ENCODE measurements at regions not wholly inside any gene's neighbourhood (a gene's known extent, or its start where the extent isn't known, plus 50 kb on each side); places are given as distances from the start of the nearest gene placed in this dataset.

DNA sequence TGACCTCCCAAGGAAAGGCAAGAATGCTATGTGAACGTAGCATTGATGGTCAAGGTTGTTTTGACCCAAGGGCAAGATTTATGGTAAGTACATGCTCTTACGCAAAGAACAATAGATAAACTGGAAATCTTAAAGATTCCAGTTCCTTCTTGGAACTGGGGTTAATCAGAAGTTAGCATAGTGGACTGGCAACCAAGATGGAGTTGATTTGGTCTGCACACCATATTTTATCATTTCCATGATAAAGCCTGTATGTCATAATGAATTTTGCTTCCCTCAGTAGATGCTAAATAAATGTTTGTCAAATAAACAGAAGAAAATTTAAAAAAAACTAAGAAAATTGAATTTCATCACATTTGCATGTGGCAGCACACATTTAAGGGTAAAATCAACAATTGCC lies 242.4 kb upstream of the MEF2C start:
- H3K27ac ChIP-seq: no peak overlapping the region
- H3K4me3 ChIP-seq: no peak overlapping the region

DNA sequence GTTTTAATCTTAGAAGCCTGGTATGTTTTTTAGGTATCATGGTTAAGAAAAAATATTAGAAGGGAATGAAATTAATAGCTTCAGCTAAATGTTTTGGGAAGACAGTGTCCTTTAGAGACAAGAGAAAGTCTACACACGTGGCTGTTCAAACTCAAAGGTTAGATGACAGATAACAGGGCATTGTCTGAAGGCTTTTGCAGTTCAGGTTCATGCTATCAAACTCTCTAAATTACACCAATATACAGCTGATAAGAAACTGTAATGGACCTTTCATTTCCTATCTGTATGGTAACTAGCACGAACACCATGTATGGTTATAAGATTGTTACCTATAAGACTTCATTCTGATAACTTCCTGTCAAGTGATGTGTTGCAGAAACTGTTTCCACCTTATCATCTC lies 240.6 kb upstream of the MEF2C start:
- H3K27ac ChIP-seq: no peak overlapping the region
- no peak overlapping the region for H3K4me3 ChIP-seq

DNA sequence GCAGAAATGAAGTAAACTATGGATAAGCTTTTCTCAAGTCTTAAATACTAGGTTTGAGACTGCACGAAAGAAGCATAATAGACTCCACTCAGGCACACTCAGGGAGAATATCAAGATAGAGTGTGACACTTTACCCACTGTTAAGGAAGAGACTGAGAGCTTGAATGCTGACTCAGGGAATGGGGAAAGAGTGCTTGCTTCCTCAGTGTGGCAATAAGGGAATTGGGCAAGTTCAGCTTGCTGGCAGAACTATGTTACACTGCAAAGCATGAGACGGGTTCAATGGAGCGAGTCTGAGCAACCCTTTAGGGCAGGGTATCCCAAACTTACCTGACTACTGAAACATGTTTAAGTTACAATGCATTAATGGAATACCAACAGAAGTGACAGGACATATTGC lies 237.7 kb upstream of the MEF2C start:
- Histone ChIP-seq H3K4me3 (no peak overlapping the region), H3K27ac (no peak overlapping the region)

- no peak overlapping the region for H3K4me3 ChIP-seq
- no peak overlapping the region for H3K27ac ChIP-seq
These were observed 234.2 kb upstream of the MEF2C start for GRCh38 chr5:89117124-89117644.

GRCh38 chr5:89110916-89111646 lies 228.1 kb upstream of the MEF2C start:
- no peak overlapping the region for H3K4me3 ChIP-seq
- no peak overlapping the region for H3K27ac ChIP-seq

- H3K27ac ChIP-seq: no peak overlapping the region
- no peak overlapping the region for H3K4me3 ChIP-seq
These were observed 223.5 kb upstream of the MEF2C start for GRCh38 chr5:89106480-89106879.

- H3K27ac ChIP-seq: no peak overlapping the region
- H3K4me3 ChIP-seq: no peak overlapping the region
These were observed 222.9 kb upstream of the MEF2C start for GRCh38 chr5:89105836-89106235.

- Histone ChIP-seq H3K27ac (no peak overlapping the region), H3K4me3 (no peak overlapping the region)
These were observed 222.2 kb upstream of the MEF2C start for GRCh38 chr5:89105171-89105695.

DNA sequence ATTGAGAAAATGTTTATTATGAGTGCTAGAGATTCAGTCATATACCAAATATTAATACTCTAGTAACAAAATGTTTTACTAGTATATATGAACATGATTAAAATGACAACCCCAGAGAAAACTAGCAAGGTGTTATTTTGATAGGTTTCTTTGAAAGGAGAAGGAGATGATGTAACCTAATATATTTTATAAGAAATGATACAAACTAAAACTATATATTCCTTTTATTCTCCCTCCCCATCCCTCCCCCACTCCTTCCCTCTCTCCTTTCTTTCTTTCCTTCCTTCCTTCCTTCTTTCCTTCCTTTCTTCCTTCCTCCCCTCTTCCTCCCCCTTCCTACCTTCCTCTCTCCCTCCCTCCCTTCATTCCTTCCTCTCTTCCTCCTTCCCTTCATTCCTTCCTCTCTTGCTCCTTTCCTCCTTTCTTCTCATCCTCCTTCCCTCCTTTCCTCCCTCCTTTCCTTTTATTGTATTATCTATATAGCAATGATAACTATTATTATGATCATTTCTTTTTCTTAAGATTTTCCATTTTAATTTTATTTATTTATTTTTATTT lies 215.3 kb upstream of the MEF2C start:
- H3K4me3 ChIP-seq: no peak overlapping the region
- no peak overlapping the region for H3K27ac ChIP-seq

DNA sequence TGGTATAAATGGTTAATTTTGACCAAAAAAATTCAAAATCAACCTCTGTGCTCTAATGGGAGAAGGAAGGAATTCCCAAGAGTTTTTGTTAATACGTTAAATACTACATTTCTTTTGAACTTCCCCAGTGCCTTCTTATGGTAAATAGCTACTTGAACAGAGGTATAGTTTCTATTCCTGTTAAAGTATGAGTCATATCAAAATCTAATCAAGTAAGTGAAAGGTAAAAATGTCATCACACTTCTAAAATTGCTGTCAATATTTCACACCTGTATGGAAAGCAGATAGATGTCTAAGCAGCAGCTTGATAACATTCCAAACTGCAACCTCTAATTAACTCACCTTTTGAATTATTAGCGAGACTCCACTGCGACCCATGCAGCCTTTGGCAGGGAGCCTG lies 214.1 kb upstream of the MEF2C start:
- Histone ChIP-seq H3K4me3 (no peak overlapping the region), H3K27ac (no peak overlapping the region)

DNA sequence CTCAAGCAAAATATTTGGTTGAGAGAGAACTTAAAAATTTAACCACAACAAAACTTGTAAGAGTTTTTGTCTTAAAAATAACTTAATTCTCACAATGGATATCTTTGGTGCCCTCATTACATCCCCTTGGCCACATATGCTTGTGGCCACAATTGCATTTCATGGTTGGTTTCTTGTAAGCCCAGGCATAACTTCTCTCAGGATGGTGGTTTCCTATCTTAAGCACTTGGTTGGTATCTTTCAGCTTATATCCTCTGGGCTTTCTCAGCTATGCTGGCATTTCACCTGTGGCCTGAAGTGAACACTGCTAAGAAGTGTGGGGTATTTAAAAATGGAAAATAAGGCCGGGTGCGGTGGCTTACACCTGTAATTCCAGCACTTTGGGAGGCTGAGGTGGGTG lies 212.4 kb upstream of the MEF2C start:
- Histone ChIP-seq H3K4me3 (no peak overlapping the region), H3K27ac (no peak overlapping the region)

DNA sequence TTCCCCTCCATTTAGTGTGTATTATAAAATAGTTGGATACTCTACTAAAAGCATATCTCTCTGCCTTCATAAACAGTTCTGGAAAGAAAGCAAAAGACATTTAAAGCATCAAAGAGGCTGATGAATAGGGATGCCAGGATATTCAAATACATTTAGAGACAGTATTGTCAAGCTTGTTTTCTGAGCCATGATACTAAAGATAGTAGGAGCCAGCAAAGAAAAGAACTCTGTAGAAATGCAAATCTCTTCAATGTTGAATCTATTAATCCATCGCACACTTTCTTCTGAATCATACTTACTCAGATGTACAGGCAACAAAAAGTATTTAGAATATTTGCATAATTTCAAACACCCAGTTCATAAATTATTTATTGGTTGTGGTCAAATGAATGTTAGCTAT lies 207.1 kb upstream of the MEF2C start:
- Histone ChIP-seq H3K27ac (no peak overlapping the region), H3K4me3 (no peak overlapping the region)

DNA sequence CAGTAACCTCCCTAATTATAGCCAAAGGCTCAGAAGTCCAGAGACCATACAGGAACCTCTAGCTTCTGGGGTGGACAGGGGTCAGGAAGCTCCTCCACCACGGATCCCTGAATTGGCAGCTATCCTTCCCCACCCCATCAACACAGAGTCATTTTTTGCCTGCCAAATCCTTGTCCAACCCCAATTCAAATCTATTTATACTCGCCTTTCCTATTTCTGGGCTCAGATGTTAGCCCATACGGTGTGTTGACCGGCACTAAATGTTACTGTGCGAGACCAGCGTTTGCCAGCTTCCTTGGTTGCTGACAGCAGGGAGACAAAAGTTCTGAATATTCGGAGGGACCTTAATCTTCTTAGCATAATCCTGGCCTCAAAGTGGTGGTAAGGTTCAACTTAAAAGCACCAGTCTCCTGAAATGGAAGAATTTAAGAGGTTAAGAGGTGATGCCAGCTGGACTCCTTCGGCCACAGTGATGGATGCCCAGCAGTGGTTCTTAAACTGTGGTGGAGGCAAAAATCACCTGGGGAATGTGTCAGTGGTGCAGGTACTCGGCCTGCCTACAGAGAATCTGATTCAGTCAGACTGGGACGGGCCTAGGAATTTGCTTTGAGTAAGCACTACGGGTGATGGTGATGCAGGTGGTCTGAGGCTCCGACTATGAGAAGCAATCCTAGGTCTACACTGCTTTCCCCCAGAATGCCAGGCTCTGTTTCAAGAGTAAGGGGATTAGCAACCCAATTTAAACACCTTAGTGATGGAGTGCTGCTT lies 204.8 kb upstream of the MEF2C start:
- Histone ChIP-seq H3K27ac (no peak overlapping the region), H3K4me3 (no peak overlapping the region)

DNA sequence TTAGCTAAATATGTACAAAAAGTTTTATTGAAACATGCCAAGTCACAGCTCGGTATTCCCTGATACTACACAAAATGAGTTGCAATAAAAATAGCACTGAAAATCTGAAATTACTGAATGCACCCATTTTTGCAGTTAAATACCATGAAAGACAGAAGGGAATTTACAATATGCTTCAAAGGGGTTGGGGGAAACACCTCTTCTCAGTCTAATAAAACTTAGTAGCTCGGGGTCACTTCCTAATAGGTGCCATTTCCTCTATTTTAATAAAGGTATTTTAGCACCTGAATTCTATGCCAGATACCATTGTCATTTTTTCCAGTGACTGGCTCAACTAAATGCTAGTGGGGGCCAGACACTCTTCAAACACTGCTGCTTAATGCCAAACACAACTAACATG lies 204.1 kb upstream of the MEF2C start:
- Histone ChIP-seq H3K27ac (no peak overlapping the region), H3K4me3 (no peak overlapping the region)

- Histone ChIP-seq H3K27ac (no peak overlapping the region), H3K4me3 (no peak overlapping the region)
These were observed 203.6 kb upstream of the MEF2C start for GRCh38 chr5:89086390-89087086.

- H3K27ac ChIP-seq: no peak overlapping the region
- no peak overlapping the region for H3K4me3 ChIP-seq
These were observed 200.8 kb upstream of the MEF2C start for GRCh38 chr5:89083791-89084190.

DNA sequence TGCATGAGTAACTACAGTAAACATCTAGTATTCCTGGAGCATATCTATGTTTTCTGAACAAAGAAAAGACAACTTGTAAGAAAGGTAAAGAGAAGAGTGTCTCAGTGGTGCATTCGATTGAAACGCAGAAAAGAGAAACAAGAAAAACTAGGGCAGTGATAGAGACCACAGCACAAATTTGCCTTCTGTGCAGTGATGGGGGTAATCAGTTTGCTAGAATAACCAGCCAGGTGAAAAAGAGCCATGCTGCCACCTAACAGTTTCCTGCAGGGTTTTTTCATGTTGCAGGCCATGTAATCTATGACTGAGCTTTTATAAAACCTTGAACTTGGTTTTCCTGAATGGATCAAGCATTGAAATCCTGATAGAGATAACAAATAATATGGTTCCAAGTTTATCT lies 198.4 kb upstream of the MEF2C start:
- Histone ChIP-seq H3K4me3 (no peak overlapping the region), H3K27ac (no peak overlapping the region)

DNA sequence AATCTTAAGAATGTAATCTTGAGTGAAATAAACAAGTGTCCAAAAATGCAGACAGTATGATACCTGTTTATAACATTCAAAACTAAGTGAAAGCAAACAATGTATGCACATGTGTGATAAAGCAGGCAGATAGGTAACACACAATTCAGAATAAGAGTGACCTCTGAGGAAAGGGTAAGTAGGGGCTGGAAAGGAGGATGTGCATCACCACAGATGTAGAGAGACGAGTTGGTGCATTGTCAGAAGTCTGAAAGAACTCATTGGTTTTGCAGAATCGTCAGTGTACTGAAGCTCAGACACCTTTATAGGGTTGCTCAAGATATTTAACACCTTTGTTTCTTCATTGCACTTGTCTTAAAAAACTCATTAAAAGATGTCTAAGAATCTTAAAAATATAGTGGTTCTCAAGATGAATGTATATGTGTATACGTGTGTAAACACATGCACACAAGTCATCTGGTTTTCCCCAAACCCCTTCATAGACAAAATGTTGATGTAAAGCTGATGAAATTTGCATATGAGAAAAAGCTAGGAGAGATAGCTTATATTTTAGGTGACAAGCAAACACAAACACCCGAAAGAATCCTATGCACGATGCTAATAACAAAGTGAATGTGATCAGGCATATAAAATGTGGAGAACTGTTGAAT lies 197.6 kb upstream of the MEF2C start:
- Histone ChIP-seq H3K4me3 (no peak overlapping the region), H3K27ac (no peak overlapping the region)

GRCh38 chr5:89072842-89073672 lies 190.1 kb upstream of the MEF2C start:
- H3K4me3 ChIP-seq: no peak overlapping the region
- H3K27ac ChIP-seq: no peak overlapping the region
